ENCODE measurements at regions not wholly inside any gene's neighbourhood (a gene's known extent, or its start where the extent isn't known, plus 50 kb on each side); places are given as distances from the start of the nearest gene placed in this dataset.

DNA sequence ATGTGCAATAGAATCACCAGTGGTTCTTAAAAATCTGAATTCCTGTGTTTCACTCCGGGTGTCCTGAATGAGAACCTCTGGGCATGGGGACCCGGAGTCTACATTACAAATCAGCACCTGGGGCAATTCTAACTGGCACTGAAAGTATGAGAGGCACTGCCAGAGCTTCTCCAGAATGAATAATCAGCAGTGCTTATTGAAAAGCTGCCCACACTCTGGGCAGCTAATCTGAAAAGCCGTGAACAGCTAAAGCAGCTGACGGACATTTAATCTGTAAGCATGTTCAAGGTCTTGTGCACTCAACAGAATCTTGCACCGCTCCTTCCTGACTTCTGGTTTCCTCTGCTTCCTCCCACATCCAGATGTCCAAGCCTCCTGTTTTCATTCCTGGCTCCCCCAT is 113.3 kb upstream of the KIF5B start:
- DNase-seq (ENCODE audit: low spot score) = no peak

DNA sequence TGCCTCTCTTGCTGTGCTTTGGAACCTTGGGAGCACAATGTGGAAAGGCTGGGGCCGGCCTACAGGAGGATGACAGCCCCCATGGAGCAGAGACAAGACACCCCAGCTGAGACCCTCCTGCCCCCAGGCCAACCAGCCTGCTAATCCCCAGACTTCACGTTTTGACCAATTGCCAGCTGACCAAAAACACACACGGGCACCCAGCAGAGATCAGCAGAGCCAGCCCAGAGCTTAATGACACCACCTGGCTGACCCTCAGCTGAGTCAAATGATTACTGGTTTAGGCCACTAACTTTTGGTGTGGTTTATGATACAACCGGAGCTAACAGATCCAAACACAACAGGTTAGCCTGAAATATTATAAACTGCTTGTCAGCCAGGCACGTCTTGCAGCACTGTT is 111.2 kb upstream of the KIF5B start:
- DNase-seq (ENCODE audit: low spot score) = no peak

DNA sequence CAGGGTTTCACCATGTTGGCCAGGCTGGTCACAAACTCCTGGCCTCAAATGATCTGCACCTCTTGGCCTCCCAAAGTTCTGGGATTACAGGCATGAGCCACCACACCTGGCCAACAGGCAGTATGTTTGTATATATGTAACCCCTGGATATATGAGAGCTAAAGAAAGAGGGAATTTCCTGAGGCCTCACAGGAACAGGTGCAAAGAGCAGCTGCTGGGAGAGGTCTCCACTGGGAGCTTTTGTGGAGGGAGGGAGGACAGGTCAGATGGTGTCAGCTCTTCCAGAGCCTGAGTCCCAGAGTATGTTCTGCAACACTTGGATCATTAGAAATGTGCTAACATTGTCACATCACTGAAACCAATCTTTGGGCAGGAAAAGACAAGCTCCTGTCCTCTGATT is 110.1 kb upstream of the KIF5B start:
- DNase-seq (ENCODE audit: low spot score) = no peak

DNA sequence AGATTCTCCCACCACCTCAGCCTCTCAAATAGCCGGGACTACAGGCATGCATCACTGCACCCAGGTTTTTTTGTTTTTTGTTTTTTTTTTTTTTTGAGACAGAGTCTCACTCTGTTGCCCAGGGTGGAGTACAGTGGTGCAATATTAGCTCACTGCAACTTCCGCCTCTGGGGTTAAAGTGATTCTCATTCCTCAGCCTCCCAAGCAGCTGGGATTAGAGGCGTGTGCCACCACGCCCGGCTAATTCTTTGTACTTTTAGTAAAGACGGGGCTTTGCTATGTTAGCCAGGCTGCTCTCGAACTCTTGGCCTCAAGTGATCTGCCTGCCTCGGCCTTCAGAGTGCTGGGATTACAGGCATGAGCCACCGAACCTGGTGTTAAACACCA is 107.5 kb upstream of the KIF5B start:
- no peak for DNase-seq (ENCODE audit: low spot score)

DNA sequence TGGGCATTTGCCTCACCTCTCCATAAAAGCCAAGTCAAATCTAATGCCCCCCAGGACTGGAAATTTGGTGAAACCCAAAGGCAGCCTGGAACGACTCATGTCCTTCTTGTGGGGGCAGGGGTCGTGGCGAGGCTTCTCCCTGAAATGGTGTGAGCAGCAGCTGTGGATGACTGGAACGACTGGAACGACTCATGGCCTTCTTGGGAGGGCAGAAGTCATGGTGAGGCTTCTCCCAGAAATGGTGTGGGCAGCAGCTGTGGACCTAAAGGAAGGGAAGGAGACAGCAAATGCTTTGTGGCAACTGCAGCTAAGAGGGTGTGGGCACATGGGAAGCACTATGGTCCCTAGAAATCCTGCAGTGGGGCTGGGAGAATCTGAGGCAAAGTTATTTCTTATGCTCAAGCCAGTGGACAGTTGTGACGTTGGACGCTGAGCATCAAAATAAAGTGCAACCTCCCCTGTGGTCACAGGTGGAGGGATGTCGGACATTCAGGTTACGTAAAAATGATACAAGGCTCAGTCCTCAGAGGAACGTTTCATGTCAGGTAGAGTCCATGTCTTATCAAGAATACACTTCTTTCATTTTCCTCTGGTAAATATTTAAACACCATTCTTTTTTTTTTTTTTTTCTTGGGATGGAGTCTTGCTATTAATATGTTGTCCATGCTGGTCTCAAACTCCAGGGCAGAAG is 107.0 kb upstream of the KIF5B start:
- DNase-seq (ENCODE audit: low spot score) = no peak

DNA sequence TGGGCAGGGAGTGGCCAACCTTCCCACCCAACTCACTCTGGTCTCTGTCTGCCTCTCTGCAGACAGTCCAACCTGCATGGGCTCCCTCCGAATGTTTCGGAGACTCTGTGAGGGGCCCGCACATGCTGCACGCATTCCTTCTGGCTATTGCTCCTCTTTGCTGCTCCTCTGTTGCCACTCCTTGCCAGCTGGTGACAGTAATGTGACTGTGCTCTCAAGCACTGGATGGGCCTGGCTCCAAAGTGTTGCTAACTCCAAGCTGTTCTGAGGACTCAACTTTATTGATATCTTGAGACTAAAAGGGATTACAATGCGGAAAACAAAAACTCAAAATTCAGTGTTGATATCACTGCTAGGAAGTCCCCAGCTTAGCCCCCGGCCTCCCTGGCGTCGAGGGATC is 105.4 kb upstream of the KIF5B start:
- DNase-seq (ENCODE audit: low spot score) = no peak

DNA sequence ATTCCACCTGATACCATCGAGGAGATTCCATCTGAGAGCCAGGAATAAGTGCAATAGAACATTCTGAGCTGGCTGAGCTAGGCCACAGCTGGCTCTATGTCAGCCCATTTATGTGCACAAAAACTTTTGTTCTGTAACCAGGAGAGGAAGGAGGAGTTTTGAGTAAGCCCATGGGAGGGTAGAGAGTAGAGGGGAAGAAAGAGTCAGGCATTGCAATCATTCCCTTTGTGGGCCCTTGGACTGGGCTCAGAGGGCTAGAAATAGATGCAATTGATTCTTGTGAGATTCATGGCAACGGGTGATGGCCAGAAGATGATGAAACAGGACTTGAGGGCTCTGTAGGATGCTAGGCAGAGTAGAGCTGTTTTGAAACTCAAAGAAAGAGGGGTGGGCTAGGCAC is 104.6 kb upstream of the KIF5B start:
- no peak for DNase-seq (ENCODE audit: low spot score)

DNA sequence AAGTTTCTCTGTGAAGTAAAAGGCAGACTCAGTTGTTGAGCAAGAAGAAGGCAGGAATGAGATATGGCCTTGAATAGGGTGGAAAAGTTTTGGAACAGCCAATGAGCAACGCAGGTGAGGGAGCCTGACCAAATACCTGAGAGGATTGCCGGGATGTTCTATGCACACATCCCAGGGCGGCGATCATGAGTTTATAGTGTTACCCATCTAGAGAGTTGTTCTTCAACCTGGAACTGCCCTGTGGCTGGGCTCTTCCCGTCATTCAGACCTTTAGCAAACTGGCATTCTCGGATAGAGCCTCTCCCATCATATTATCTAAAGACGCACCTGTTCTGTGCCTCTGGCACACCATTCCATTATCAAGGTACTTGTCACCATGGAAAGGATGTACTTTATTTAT is 103.0 kb upstream of the KIF5B start:
- DNase-seq (ENCODE audit: low spot score) = no peak

DNA sequence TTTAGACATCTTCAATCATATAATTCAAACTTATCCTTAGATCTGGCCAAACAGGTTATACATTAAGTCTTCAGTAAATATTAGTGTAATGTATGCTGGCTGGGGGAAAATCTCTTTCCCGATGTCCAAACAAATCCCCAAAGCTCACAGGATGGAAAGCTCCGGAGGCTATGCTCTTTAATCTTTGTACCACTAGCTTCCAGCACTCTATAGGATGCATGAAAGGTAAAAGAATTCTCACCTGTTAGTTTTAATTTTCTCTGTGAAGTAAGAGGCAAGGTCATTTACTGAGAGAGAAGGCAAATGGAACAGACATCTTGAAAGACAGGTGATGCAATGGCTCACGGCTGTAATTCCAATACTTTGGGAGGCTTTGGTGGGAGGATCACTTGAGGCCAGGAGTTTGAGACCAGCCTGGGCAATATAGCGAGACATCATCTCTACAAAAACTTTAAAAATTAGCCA is 99.8 kb upstream of the KIF5B start:
- no peak for DNase-seq (ENCODE audit: low spot score)

DNA sequence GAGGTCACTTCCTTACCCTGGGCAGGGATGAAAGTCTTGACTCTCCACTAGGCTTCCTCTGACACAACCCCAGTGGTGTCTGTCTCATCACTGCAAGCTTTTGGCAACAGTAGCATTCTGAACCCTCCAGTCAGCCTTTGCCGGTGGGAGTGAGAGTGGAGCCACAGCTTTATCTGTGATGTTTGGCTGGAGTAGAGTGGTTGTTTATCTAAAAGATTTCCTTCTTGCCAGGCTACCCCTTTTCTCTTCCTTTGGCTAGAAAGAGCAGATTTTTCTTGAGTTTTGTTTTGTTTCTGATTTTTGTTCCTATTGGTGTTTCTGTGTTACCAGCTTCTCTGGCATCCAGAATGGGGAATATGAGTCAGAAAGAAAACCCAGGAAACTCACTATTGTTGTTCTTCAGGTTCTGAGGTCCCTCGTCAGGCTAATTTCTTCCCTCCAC is 98.9 kb upstream of the KIF5B start:
- no peak for DNase-seq (ENCODE audit: low spot score)

DNA sequence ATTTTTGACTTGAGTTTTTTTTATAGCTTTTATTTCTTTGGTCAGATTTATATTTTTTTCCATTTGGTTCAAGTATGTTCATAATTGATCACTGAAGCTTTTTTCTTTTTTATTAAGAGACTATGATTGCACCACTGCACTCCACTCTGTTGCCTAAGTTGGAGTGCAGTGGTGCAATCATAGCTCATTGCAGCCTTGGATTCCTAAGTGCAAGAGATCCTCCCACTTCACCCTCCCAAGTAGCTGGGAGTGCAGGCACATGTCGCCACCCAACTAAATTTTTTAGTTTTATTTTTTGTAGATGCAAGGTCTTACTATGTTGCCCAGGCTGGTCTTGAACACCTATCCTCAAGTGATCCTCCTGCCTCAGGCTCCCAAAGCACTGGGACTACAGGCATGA is 97.7 kb upstream of the KIF5B start:
- DNase-seq (ENCODE audit: low spot score) = no peak

DNA sequence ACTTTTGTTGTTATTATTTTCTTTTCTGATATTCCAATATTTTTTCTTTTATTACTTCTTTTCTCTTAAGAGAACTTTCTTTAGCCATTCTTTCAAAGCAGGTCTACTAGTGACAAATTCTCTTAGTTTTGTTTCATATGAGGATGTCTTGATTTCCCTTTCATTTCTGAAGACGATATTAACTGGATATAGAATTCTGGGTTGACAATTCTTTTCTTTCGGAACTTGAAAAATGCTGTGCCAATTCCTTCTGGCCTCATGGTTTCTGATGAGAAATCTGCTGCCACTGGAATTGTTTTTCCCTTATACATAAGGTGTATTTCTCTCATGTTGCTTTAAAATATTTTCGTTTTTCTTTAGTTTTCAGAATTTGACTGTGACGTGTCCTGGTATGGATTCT is 97.0 kb upstream of the KIF5B start:
- DNase-seq (ENCODE audit: low spot score) = no peak

DNA sequence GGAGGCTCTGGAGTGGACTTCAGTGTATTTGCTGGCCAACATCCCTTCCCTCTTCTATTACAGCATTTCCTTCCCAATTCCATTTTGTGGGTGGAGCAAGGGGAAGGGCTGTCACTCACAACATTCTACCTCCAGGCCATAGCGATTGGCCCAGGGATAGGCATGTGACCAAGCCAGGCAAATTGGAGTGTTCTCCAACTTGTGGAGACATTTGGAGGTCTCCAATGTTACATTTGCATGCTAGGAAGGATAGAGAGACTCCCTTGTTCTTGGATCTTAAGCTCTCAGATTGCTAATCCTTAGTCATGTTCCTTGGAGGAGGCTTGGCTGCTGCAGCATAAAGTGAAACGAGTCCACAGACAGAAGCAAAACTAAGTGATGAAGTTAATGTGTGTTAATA is 95.6 kb upstream of the KIF5B start:
- DNase-seq (ENCODE audit: low spot score) = no peak

DNA sequence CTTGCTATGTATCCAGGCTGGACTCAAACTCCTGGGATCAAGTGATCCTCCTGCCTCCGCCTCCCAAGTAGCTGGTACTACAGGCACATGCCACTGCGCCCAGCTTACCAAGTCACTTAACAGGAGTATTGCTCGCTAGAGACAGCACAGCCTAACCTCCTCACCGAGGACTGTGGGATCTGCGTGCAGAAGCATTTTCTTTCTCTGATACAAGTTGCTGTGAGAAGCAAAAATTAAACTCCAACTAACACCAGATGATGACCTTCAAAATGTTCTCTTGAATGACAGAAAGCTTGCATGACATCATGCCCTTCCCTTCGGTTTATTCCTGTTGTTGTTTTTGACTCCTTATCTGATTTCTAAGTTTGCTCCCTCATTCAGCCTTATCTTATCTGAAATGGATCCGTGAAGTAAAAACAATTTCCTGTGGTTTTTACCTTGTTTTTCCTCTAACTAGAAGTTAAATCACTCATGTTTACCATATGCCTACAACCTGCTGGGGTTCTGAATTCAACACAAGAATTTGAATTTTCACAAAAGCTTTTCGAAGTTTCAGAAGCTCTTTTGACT is 94.4 kb upstream of the KIF5B start:
- DNase-seq (ENCODE audit: low spot score) = no peak

DNA sequence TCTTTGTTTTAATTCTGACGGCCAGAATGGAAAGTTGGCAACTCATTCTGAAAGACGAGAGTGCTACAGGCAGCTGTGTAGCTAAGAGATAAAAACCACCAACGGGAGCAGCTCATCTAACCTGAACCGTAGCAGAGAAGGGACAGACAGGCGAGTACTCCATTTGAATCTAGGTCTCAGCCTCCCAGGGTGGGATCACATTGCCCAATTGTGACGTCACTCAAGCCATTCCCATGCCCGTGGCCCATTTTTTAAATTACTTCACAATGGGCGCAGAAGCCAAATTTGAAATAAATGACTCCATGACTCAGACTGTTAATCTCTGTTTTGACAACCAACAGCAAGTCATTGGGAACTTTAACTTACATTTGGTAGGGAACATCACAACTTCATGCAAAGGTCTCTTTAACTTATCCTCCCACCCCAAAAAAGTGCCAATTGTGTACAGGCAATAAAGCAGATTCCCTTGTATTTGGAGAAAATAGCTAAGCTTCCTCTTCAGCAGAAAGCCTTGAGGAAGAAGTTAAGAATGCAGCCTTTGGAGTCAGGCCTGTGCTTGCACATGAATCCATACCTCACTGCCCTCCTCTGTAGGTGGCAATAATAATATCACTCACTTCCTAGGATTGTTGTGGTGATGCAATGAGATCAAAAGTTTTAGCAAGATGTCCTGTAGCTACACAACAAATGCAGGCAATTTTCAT is 93.2 kb upstream of the KIF5B start:
- DNase-seq (ENCODE audit: low spot score) = no peak

DNA sequence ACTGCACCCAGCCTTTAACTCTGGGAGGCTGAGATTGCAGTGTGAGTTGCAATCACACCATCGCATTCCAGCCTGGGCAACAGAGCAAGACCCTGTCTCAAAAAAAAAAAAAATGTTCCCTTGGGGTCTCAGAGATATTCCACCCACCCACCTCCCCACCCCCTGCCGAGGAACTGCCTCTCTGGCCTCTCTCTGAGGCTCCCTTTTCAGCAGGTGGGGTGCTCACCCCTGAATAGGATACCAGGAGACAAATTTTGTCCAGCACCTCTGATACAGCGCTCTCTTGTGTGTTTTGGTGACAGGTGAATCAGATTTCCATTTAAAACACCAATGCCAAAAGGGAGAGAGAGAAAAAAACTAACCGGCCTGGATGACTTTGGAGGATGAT is 92.6 kb upstream of the KIF5B start:
- DNase-seq (ENCODE audit: low spot score) = no peak

DNA sequence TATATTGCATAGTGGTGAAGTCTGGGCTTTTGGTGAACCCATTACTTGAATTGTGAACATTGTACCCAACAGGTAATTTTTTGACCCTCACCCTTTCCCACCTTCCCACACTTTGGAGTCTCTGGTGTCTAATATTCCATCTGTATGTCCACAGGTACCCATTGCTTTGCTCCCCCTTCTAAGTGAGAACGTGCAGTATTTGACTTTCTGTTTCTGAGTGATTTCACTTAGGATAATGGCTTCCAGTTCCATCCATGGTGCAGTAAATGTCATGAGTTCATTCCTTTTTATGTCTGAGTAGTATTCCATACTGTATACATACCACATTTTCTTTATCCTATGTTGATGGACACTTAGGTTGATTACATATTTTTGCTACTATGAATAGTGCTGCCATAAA is 91.5 kb upstream of the KIF5B start:
- DNase-seq (ENCODE audit: low spot score) = no peak

DNA sequence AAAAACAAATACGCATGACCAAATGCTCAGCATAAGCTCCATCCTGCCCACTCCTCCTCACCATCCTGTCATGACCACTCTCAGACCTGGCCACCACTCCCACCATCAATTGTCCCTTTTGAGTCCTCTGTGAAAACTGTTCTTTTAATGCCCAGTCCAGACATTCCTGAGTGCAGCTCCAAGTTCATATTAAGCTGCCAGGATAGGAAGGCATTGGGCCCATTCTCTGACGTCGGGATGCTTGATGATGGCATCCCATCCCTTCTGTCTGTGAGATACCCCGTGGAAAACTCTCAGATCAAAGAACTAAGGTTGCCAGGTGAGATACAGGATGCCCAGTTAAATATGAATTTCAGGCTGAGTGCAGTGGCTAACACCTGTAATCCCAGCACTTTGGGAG is 89.9 kb upstream of the KIF5B start:
- no peak for DNase-seq (ENCODE audit: low spot score)

DNA sequence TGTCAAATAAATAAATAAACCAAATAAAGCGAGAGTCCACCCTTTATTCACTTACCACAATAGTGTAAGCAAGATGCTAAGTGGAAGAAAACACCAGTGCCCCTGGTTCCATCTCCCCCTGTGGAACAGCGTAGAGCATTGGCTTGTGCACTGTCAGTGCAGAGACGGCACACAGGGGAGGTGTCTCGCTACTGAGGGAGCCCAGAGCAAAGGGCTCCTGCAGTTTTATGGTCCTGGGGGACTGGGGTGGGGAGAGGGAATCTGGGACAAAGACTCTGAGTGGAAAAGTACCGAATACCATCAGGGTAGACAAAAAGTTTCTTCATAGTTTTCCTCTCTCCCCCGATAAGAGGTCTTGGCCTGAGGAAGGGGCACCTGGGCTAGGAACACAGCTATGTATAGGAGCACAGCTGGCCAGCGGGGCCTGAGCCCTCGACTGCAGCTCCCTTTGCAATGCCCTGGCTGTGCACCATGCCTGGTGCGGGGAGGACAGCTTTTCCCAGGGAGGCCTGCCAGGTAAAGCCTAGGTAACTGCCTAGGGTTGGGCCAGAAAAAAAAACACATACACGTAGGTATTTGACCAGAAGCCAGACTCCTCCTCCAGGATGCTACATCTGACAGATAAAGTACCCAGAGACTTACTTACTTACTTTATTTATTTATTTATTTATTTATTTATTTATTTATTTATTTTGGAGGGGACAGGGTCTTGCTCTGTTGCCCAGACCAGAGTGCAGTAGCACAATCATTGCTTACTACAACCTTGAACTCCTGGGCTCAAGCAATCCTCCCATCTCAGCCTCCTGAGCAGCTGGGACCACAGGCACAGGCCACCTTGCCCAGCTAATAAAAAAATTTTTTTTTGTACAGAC is 88.8 kb upstream of the KIF5B start:
- DNase-seq (ENCODE audit: low spot score) = no peak

DNA sequence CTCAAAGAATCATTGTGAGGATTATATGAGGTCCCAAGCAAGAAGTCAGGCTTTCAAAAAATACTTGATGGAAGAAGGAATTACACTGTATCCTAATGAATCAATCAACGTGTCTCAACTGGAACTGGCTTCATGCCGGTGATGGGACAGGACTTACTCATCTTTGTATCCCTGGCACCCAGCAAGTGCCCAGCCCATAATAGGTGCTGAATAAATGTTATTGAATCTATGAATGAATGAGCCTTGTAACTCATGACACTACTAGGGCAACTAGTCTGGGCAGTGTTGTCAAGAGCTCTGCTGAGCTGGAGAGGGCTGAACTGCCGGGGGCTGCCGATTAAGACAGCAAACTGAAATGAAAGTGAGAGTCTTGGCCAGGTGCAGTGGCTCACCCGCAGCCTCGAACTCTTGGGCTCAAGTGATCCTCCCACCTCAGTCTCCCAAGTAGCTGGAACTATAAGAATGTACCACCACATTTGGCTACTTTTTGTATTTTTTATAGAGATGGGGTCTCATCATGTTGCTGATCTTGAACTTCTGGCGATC is 87.2 kb upstream of the KIF5B start:
- no peak for DNase-seq (ENCODE audit: low spot score)

DNA sequence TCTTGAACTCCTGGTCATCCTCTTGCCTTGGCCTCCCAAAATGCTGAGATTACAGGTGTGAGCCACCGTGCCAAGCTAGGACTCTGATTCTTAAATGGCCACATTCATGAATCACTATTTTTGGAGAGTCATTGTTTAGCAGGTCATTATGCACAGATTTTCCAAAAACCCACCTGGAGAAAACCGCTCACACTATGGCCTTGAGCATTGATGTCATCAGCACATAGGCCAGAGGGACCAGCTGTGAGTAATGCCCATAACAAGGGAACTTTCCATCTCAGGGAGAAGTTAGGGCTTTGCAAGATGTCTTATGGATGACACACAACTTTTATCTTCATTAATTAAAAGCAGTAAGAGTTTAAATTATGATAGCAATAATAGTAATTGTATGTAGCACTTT is 86.4 kb upstream of the KIF5B start:
- no peak for DNase-seq (ENCODE audit: low spot score)

DNA sequence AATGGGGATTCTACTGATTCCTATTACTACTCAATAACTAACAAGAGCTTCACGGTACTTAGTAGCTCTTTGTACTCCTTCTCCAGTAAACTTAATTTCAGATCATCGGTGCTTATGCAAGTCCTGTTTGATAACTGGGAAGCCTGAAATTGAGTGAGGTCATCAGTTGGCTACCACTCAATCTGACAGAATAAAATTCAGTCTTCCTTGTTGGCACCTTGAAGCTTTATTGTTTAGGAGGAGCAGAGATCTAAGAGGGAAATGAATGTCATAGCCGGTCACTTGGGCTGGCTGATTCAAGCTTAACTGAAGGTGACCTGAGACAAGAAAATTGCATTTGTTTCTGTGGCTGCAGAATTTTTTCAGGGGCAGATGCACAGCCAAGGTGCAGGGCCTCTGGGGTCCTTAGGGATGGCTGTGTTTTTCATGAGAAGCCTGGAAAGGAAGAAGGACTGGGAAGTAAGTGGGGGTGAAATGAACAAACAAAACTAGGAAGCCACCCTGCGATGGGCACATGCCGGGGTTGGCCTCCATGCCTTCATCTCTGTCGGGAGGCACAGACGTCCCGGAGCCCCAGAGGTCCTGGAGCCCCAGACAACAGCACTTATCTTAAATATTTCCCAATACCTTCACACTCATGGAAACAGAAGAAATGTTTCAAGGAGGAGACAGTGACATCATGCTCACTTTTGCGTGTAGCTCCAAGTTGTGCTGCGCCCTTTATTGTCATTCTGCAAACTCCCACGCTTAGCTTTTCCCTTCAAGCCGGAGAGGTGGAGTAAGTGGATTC is 85.0 kb upstream of the KIF5B start:
- DNase-seq (ENCODE audit: low spot score) = no peak
